ENCODE measurements at regions not wholly inside any gene's neighbourhood (a gene's known extent, or its start where the extent isn't known, plus 50 kb on each side); places are given as distances from the start of the nearest gene placed in this dataset.
"Not testable (repeated sequence)": the region's sequence is repeated elsewhere in the genome, so short reads cannot be mapped to it uniquely, and the experiment has no call there.

DNA sequence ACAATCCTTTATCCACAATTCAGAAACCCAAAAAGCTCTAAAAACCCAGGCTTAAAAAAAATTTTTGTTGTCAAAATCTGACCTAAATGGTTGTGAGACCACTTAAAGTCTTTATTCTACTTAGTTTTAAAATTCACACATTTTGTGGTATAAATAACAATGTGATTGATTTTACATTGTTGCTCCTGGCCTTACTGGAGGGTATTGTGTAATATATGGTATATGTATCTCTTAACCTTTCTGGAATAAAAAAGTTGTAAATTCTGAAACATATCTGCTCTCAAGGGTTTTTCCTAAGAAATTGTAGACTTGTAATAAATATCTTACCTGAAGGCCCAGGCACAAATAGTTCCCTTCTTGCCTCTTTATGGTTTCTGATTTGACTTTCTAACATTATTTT, 73.3 kb upstream of the PNPT1 start:
- H3K23ac ChIP-seq (ENCODE audit: low read depth, low read length, poor library complexity), result no peak overlapping the region
- no peak overlapping the region for H2AK5ac ChIP-seq (ENCODE audit: low read depth, low read length)
- no peak overlapping the region for H2AFZ ChIP-seq (ENCODE audit: low read length)
- no peak overlapping the region for H2BK15ac ChIP-seq (ENCODE audit: low read length)
- H3K79me1 ChIP-seq (ENCODE audit: low read depth, low read length), result no peaks in the 10 kb centered on the region
- no peak overlapping the region for H3K9ac ChIP-seq (ENCODE audit: low read depth, low read length, poor library complexity)
- no peak overlapping the region for H3K4me2 ChIP-seq (ENCODE audit: insufficient read depth, low read length, poor library complexity, severe bottlenecking)
- H3K9me3 ChIP-seq (replicated peaks in 1 of 2; ENCODE audit: control insufficient read depth in 2 of 2, insufficient read depth in 1 of 2, low read depth in 1 of 2, low read length in 2 of 2), result peaks cover 0 to 2% of the 10 kb centered on the region in 2 donors
- no peak overlapping the region for H4K8ac ChIP-seq (ENCODE audit: low read depth, low read length)
- no peak overlapping the region for H4K91ac ChIP-seq (ENCODE audit: low read depth, low read length, poor library complexity)
- H3K14ac ChIP-seq (ENCODE audit: low read length), result no peak overlapping the region
- H3K4ac ChIP-seq (ENCODE audit: low read length), result no peak overlapping the region
- H3K4me1 ChIP-seq (ENCODE audit: control insufficient read depth in 2 of 2, insufficient read depth in 1 of 2, low read depth in 1 of 2, low read length in 2 of 2), result no peaks in the 10 kb centered on the region
- H3K4me3 ChIP-seq (ENCODE audit: low read length in 2 of 2), result no peak overlapping the region
- no peak overlapping the region for H2BK5ac ChIP-seq (ENCODE audit: low read length)
- no peaks in the 10 kb centered on the region for H3K36me3 ChIP-seq (replicated peaks in 1 of 2; ENCODE audit: control insufficient read depth in 2 of 2, insufficient read depth in 2 of 2, low read length in 2 of 2)
- no peak overlapping the region for H3K27ac ChIP-seq (replicated peaks; ENCODE audit: low read length)
- H2BK120ac ChIP-seq (ENCODE audit: low read depth, low read length), result no peak overlapping the region
- H3K18ac ChIP-seq (ENCODE audit: low read length), result no peak overlapping the region
- peaks cover 0 to 15% (median 0%) of the 10 kb centered on the region in 3 experiments for H3K27me3 ChIP-seq (ENCODE audit: control insufficient read depth in 3 of 3, insufficient read depth in 3 of 3, low read depth in 1 of 3, low read length in 3 of 3)
- no peak for DNase-seq (ENCODE audit: low spot score)
- H2BK12ac ChIP-seq (ENCODE audit: low read length), result no peak overlapping the region

DNA sequence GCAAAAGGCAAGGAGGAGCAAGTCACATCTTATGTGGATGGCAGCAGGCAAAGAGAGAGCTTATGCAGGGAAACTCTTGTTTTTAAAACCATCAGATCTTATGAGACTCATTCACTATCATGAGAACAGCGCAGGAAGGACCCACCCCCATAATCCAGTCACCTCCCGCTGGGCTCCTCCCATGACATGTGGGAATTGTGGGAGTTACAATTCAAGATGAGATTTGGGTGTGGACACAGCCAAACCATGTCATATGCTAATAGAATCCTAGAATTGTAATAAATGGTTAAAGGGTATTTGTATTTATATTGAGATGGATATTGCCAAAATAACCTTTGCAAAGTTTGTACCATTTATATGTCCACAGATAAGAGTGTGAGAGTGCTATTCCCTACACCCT, 72.1 kb upstream of the PNPT1 start:
- not testable (repeated sequence) for H3K4me3 ChIP-seq (ENCODE audit: low read length in 2 of 2); H2BK120ac ChIP-seq (ENCODE audit: low read depth, low read length); H2AFZ ChIP-seq (ENCODE audit: low read length); H3K23ac ChIP-seq (ENCODE audit: low read depth, low read length, poor library complexity); H3K9me3 ChIP-seq (replicated peaks in 1 of 2; ENCODE audit: control insufficient read depth in 2 of 2, insufficient read depth in 1 of 2, low read depth in 1 of 2, low read length in 2 of 2); H3K36me3 ChIP-seq (replicated peaks in 1 of 2; ENCODE audit: control insufficient read depth in 2 of 2, insufficient read depth in 2 of 2, low read length in 2 of 2); H2BK15ac ChIP-seq (ENCODE audit: low read length); H4K8ac ChIP-seq (ENCODE audit: low read depth, low read length); H2BK12ac ChIP-seq (ENCODE audit: low read length); H3K79me1 ChIP-seq (ENCODE audit: low read depth, low read length); H3K4ac ChIP-seq (ENCODE audit: low read length); H3K4me1 ChIP-seq (ENCODE audit: control insufficient read depth in 2 of 2, insufficient read depth in 1 of 2, low read depth in 1 of 2, low read length in 2 of 2); H3K27me3 ChIP-seq (ENCODE audit: control insufficient read depth in 3 of 3, insufficient read depth in 3 of 3, low read depth in 1 of 3, low read length in 3 of 3); H4K91ac ChIP-seq (ENCODE audit: low read depth, low read length, poor library complexity); H3K14ac ChIP-seq (ENCODE audit: low read length); H3K4me2 ChIP-seq (ENCODE audit: insufficient read depth, low read length, poor library complexity, severe bottlenecking); H2AK5ac ChIP-seq (ENCODE audit: low read depth, low read length); H3K18ac ChIP-seq (ENCODE audit: low read length); H2BK5ac ChIP-seq (ENCODE audit: low read length); DNase-seq (ENCODE audit: low spot score); H3K27ac ChIP-seq (replicated peaks; ENCODE audit: low read length); H3K9ac ChIP-seq (ENCODE audit: low read depth, low read length, poor library complexity)
- no CpG with 5 or more reads among the region's 2 CpGs for WGBS, 2 donors (ENCODE audit: extremely low coverage in 2 of 2, insufficient read length in 2 of 2, insufficient replicate concordance in 1 of 2)

DNA sequence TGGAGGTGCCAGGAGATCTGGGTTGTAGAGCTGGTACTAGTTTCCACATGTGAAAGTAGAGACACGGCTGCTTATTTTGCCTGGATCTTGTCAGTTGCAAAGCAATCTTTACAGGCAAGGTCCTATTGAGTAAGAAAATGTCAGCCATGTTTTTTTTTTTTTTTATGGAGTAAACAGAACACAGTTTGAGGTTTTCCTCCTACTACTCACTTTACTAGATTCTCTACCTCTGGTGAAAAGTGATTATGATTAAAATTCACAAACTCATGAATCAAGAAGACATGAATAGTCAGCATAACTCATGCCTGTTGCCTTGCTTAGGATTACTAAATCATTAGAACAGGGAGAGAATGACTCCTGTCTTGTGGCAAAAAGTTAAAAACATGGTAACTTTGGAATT, 70.1 kb upstream of the PNPT1 start:
- no peak overlapping the region for H3K23ac ChIP-seq (ENCODE audit: low read depth, low read length, poor library complexity)
- H3K4me2 ChIP-seq (ENCODE audit: insufficient read depth, low read length, poor library complexity, severe bottlenecking), result no peak overlapping the region
- H2AK5ac ChIP-seq (ENCODE audit: low read depth, low read length), result no peak overlapping the region
- H3K9ac ChIP-seq (ENCODE audit: low read depth, low read length, poor library complexity), result no peak overlapping the region
- H3K18ac ChIP-seq (ENCODE audit: low read length), result no peak overlapping the region
- DNase-seq (ENCODE audit: low spot score), result no peak
- no peak overlapping the region for H3K4ac ChIP-seq (ENCODE audit: low read length)
- no peaks in the 10 kb centered on the region for H3K36me3 ChIP-seq (replicated peaks in 1 of 2; ENCODE audit: control insufficient read depth in 2 of 2, insufficient read depth in 2 of 2, low read length in 2 of 2)
- no peak overlapping the region for H3K27ac ChIP-seq (replicated peaks; ENCODE audit: low read length)
- H2BK12ac ChIP-seq (ENCODE audit: low read length), result no peak overlapping the region
- H3K4me3 ChIP-seq (ENCODE audit: low read length in 2 of 2), result no peak overlapping the region
- no peak overlapping the region for H3K14ac ChIP-seq (ENCODE audit: low read length)
- WGBS, 2 donors (ENCODE audit: extremely low coverage in 2 of 2, insufficient read length in 2 of 2, insufficient replicate concordance in 1 of 2), result no CpG with 5 or more reads among the region's 1 CpG
- H3K4me1 ChIP-seq (ENCODE audit: control insufficient read depth in 2 of 2, insufficient read depth in 1 of 2, low read depth in 1 of 2, low read length in 2 of 2), result no peaks in the 10 kb centered on the region
- no peak overlapping the region for H2BK5ac ChIP-seq (ENCODE audit: low read length)
- H2AFZ ChIP-seq (ENCODE audit: low read length), result no peak overlapping the region
- H2BK15ac ChIP-seq (ENCODE audit: low read length), result no peak overlapping the region
- H3K27me3 ChIP-seq (ENCODE audit: control insufficient read depth in 3 of 3, insufficient read depth in 3 of 3, low read depth in 1 of 3, low read length in 3 of 3), result peaks cover 0 to 6% (median 0%) of the 10 kb centered on the region in 3 experiments
- peaks cover 0 to 2% of the 10 kb centered on the region in 2 donors for H3K9me3 ChIP-seq (replicated peaks in 1 of 2; ENCODE audit: control insufficient read depth in 2 of 2, insufficient read depth in 1 of 2, low read depth in 1 of 2, low read length in 2 of 2)
- no peak overlapping the region for H2BK120ac ChIP-seq (ENCODE audit: low read depth, low read length)
- no peaks in the 10 kb centered on the region for H3K79me1 ChIP-seq (ENCODE audit: low read depth, low read length)
- H4K8ac ChIP-seq (ENCODE audit: low read depth, low read length), result no peak overlapping the region
- H4K91ac ChIP-seq (ENCODE audit: low read depth, low read length, poor library complexity), result no peak overlapping the region

DNA sequence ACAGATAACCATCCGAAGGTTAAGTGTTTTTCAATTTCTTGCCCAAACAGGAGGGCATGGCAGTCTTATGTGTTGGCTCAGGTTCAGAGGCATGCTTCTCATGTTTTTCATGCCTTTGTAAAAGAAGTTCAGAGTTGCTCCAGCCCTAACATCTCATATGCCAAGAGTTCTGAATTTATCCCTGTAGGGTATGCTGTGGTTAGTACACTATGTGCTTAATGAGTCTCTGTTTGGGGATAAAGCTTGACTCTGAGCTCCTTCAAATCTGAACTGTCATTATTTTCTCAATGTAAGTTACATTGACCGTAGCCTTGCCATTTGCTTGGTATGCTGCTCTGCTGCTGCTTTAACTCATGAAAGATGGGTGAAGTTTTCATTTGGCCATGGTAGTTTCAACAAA, 67.9 kb upstream of the PNPT1 start:
- Histone ChIP-seq H3K14ac (ENCODE audit: low read length) (no peak overlapping the region), H2BK15ac (ENCODE audit: low read length) (no peak overlapping the region), H3K27ac (replicated peaks; ENCODE audit: low read length) (no peak overlapping the region), H2BK5ac (ENCODE audit: low read length) (no peak overlapping the region), H3K79me1 (ENCODE audit: low read depth, low read length) (no peaks in the 10 kb centered on the region), H3K4me2 (ENCODE audit: insufficient read depth, low read length, poor library complexity, severe bottlenecking) (no peak overlapping the region), H2BK120ac (ENCODE audit: low read depth, low read length) (no peak overlapping the region), H3K27me3 (ENCODE audit: control insufficient read depth in 3 of 3, insufficient read depth in 3 of 3, low read depth in 1 of 3, low read length in 3 of 3) (peaks cover 0 to 6% (median 0%) of the 10 kb centered on the region in 3 experiments), H2AK5ac (ENCODE audit: low read depth, low read length) (no peak overlapping the region), H4K8ac (ENCODE audit: low read depth, low read length) (no peak overlapping the region), H3K23ac (ENCODE audit: low read depth, low read length, poor library complexity) (no peak overlapping the region), H4K91ac (ENCODE audit: low read depth, low read length, poor library complexity) (no peak overlapping the region), H3K4me1 (ENCODE audit: control insufficient read depth in 2 of 2, insufficient read depth in 1 of 2, low read depth in 1 of 2, low read length in 2 of 2) (no peaks in the 10 kb centered on the region), H3K9ac (ENCODE audit: low read depth, low read length, poor library complexity) (no peak overlapping the region), H3K4ac (ENCODE audit: low read length) (no peak overlapping the region), H3K4me3 (ENCODE audit: low read length in 2 of 2) (no peak overlapping the region), H3K18ac (ENCODE audit: low read length) (no peak overlapping the region), H3K36me3 (replicated peaks in 1 of 2; ENCODE audit: control insufficient read depth in 2 of 2, insufficient read depth in 2 of 2, low read length in 2 of 2) (no peaks in the 10 kb centered on the region), H3K9me3 (replicated peaks in 1 of 2; ENCODE audit: control insufficient read depth in 2 of 2, insufficient read depth in 1 of 2, low read depth in 1 of 2, low read length in 2 of 2) (no peaks in the 10 kb centered on the region), H2BK12ac (ENCODE audit: low read length) (no peak overlapping the region), H2AFZ (ENCODE audit: low read length) (no peak overlapping the region)
- no peak for DNase-seq (ENCODE audit: low spot score)
- no CpG with 5 or more reads among the region's 2 CpGs for WGBS, 2 donors (ENCODE audit: extremely low coverage in 2 of 2, insufficient read length in 2 of 2, insufficient replicate concordance in 1 of 2)

Measured in neuronal stem cell (in vitro differentiated cells).